ENCODE measurements at regions not wholly inside any gene's neighbourhood (a gene's known extent, or its start where the extent isn't known, plus 50 kb on each side); places are given as distances from the start of the nearest gene placed in this dataset.

GRCh38 chr14:101477648-101478047 lies 83.6 kb upstream of the DIO3 start:
- no peak for DNase-seq

GRCh38 chr14:101478096-101478495 lies 83.2 kb upstream of the DIO3 start:
- no peak for DNase-seq

GRCh38 chr14:101478796-101479410 lies 82.4 kb upstream of the DIO3 start:
- no peak for DNase-seq

GRCh38 chr14:101480022-101480746 lies 81.1 kb upstream of the DIO3 start:
- no peak for DNase-seq

GRCh38 chr14:101480747-101481530 lies 80.4 kb upstream of the DIO3 start:
- DNase-seq = no peak

GRCh38 chr14:101481557-101481956 lies 79.7 kb upstream of the DIO3 start:
- no peak for DNase-seq

GRCh38 chr14:101482066-101482465 lies 79.2 kb upstream of the DIO3 start:
- no peak for DNase-seq

- no peak for DNase-seq
Measured at GRCh38 chr14:101483829-101484228, 77.5 kb upstream of the DIO3 start.

GRCh38 chr14:101489092-101489760 lies 72.1 kb upstream of the DIO3 start:
- no peak for DNase-seq

- no peak for DNase-seq
Measured at GRCh38 chr14:101490771-101491170, 70.5 kb upstream of the DIO3 start.

- DNase-seq = no peak
Measured at GRCh38 chr14:101491841-101492240, 69.5 kb upstream of the DIO3 start.

GRCh38 chr14:101492716-101493115 lies 68.6 kb upstream of the DIO3 start:
- no peak for DNase-seq

GRCh38 chr14:101494826-101495225 lies 66.5 kb upstream of the DIO3 start:
- no peak for DNase-seq

GRCh38 chr14:101495284-101495683 lies 66.0 kb upstream of the DIO3 start:
- DNase-seq = no peak

GRCh38 chr14:101495827-101496775 lies 65.2 kb upstream of the DIO3 start:
- no peak for DNase-seq

GRCh38 chr14:101496776-101497683 lies 64.3 kb upstream of the DIO3 start:
- DNase-seq = no peak

GRCh38 chr14:101497684-101498525 lies 63.4 kb upstream of the DIO3 start:
- DNase-seq = no peak

- no peak for DNase-seq
Measured at GRCh38 chr14:101498526-101498860, 62.8 kb upstream of the DIO3 start.

GRCh38 chr14:101499080-101499479 lies 62.2 kb upstream of the DIO3 start:
- no peak for DNase-seq

GRCh38 chr14:101499513-101499912 lies 61.8 kb upstream of the DIO3 start:
- DNase-seq = no peak

All from DMS153 (cell line).